ENCODE measurements at regions not wholly inside any gene's neighbourhood (a gene's known extent, or its start where the extent isn't known, plus 50 kb on each side); places are given as distances from the start of the nearest gene placed in this dataset.
"Not testable (repeated sequence)": the region's sequence is repeated elsewhere in the genome, so short reads cannot be mapped to it uniquely, and the experiment has no call there.

- not testable (repeated sequence) for TF ChIP-seq CTCF (IDR thresholded peaks at IDR 0.05; ENCODE audit: insufficient read depth, low read length, poor library complexity, severe bottlenecking); EZH2phosphoT487 (conservative IDR thresholded peaks at IDR 0.05; ENCODE audit: low read length)
Measured at GRCh38 chr20:30405061-30405460, 852.4 kb upstream of the DEFB115 start.

Measured in SU-DHL-6 (cell line).